NCI-H510A treated with DMSO at 0.1 percent for 48 hours (cell line): ENCODE measurements at regions not wholly inside any gene's neighbourhood (a gene's known extent, or its start where the extent isn't known, plus 50 kb on each side); places are given as distances from the start of the nearest gene placed in this dataset.
"Not testable (repeated sequence)": the region's sequence is repeated elsewhere in the genome, so short reads cannot be mapped to it uniquely, and the experiment has no call there.

ENCODE experiments used
- DNase-seq: peaks from one replicate; lab custom pipeline; 2025; lab: John Stamatoyannopoulos, UW

GRCh38 chrX:81857192-81857591 lies 655.3 kb downstream of the SH3BGRL start:
- DNase-seq = no peak

GRCh38 chrX:81866873-81867272 lies 665.0 kb downstream of the SH3BGRL start:
- DNase-seq = no peak

GRCh38 chrX:81868979-81869378 lies 667.1 kb downstream of the SH3BGRL start:
- no peak for DNase-seq

DNA sequence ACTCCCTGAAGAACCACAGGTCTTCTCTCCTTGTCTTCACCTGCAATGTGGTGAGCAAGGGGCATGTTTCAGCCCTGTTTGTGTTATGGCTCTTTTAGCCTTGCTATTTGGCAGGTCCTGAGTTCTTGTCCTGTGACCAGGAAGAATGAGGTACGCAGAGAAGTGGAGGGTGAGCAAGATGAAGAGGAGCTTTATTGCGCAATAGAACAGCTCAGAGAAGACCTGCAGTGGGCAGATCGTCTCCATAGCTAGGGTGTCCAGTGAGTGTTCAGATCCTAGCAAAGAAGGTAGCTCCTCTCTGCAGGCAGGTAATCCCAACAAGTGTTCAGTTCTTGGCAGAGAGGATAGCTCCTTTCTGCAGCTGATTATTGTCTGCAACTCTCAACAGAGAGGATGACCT lies 672.9 kb downstream of the SH3BGRL start:
- no peak for DNase-seq

DNA sequence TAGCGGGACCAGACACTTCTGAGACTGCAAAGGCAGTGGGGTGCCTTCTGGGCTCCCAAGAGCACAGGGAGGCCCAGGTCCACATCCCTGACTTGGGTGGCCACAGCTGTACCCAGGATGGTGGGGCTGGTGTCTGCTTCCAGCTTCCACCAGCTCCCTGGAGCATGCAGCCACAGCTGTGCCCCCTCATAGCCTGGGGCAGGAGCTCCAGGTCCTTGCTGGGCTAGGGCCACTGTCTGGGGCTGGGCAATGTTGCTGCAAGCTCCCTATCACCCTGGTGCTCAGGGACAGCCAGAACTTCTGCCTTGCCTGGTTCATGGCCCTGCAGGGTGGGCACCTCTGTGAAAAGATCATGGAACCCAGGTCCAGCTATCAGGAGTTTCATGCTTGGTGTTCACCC lies 673.9 kb downstream of the SH3BGRL start:
- DNase-seq = no peak

GRCh38 chrX:81876437-81876836 lies 674.5 kb downstream of the SH3BGRL start:
- DNase-seq = no peak

- DNase-seq = no peak
Measured at GRCh38 chrX:81890521-81890920, 688.6 kb downstream of the SH3BGRL start.

- DNase-seq = no peak
Measured at GRCh38 chrX:81900522-81900921, 698.6 kb downstream of the SH3BGRL start.

- DNase-seq = no peak
Measured at GRCh38 chrX:81925812-81926211, 723.9 kb downstream of the SH3BGRL start.

DNA sequence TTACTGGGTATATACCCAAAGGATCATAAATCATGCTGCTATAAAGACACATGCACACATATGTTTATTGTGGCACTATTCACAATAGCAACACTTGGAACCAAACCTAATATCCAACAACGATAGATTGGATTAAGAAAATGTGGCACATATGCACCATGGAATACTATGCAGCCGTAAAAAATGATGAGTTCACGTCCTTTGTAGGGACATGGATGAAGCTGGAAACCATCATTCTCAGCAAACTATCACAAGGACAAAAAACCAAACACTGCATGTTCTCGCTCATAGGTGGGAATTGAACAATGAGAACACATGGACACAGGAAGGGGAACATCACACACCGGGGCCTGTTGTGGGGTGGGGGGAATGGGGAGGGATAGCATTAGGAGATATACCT lies 744.0 kb downstream of the SH3BGRL start:
- DNase-seq = not testable (repeated sequence)

DNA sequence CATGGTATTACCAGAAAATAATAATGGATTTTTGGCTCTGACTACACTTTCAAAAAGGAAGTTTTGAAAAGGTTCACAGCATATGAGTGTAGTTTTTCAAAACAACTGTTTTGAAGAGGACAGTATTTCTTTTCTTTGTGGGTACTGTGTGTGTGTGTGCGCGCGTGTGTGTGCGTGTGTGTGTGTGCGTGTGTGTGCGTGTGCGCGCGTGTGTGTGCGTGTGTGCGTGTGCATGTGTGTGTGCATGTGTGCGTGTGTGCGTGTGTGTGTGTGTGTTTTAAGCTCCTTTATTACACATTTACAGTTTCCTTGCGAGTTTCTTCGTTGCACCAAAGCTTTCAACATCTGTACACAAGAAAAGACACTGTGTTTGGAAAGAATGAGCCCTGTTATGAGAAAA lies 755.4 kb downstream of the SH3BGRL start:
- no peak for DNase-seq

- DNase-seq = peak; percentile 1
Measured at GRCh38 chrX:81957900-81958545, 756.1 kb downstream of the SH3BGRL start.

DNA sequence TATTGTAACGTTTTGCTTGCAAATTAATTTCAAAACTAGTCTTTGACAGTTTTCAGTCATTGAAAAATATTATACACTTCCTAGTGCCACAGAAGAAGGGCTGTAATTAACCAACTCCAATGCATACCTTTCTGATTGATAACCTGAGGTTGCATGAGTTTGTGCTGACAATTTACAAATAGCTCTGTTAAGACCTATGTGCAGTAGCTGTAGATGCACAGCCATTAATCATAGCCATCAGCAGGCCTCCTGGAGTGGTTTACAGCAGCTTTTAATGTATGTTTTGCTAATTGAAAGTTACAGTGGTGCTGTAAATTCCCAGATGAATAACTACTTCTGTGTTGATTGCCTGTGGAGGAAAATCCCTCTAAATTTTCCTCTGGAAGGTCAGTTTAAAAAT lies 758.1 kb downstream of the SH3BGRL start:
- DNase-seq = no peak

GRCh38 chrX:81974413-81974812 lies 772.5 kb downstream of the SH3BGRL start:
- DNase-seq = not testable (repeated sequence)

DNA sequence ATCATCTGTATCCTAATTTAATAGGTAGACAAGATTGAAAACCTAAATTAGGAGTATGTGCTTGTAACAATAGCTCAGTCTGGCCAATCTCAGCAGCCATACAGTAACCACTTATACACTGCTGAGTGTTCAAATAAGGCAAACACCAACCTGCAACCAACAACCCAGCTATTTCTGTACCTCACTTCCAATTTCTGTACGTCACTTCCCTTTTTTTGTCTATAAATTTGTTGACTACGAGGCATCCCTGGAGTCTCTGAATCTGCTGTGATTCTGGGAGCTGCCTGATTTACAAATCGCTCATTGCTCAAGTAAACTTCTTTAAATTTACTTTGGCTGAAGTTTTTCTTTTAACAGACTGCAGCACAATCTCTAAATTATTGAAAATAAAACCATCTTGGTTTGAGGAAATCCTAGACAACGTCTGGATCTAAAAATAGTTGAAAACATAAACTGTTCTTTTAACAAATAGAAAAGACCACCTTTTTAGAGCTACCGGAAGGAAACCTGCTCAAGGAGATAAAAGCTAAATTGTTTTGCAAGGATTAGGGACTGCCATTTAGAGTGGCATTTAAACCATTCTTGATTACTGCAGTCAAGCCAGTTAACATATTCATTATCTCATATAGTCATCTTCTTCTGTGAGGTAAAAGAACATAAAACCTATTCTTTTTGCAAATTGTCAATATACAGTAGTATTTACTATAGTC lies 778.1 kb downstream of the SH3BGRL start:
- no peak for DNase-seq

GRCh38 chrX:81987217-81987616 lies 785.3 kb downstream of the SH3BGRL start:
- DNase-seq = not testable (repeated sequence)

- DNase-seq = no peak
Measured at GRCh38 chrX:81996166-81996565, 794.3 kb downstream of the SH3BGRL start.

DNA sequence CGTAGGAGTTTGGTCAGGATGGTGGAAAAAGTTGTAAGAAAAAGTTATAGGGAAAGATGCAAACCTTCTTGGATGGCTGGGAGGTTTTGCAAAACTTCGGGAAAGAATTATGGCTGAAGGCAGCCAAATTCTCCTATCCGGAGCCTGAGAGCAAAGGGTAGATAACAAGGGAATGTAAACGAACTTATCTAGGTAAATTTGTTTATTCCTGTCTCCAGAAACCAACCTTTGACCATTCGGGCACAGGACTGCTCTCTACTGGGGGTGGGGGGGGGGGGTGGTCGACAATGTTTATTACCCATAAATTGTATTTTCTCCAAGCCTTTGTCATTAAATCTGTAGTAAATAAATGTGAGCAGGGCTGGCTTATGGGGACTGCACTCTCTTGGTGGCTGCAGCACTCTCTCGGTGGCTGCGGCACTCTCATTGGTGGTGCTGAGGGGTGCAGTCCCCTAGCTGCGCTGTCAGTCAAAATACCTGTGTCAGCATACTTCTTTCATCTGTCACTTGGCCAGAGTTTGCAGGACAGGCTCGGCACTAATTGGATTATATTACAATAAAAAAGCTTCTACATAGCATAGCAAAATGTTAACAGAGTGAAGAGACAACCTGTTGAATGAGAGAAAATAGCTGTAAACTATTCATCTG lies 827.8 kb downstream of the SH3BGRL start:
- no peak for DNase-seq

- no peak for DNase-seq
Measured at GRCh38 chrX:82031250-82031649, 829.3 kb downstream of the SH3BGRL start.

DNA sequence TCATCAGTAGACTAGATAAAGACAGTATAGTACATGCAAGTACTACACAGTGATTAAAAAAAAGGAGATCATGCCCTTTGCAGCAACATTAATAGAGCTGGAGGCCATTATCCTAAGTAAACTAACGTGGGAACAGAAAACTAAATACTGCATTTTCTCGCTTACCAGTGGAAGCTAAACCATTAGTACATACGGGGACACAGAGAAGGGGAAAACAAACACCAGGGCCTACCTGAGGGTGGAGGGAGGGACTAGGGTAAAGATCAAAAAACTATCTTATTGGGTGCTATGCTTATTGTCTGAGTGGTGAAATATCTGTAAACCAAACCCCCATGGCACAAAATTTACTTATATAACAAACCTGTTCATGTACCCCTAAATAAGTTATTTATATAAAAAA lies 836.9 kb downstream of the SH3BGRL start:
- DNase-seq = no peak

GRCh38 chrX:82041034-82041433 lies 839.1 kb downstream of the SH3BGRL start:
- no peak for DNase-seq

DNA sequence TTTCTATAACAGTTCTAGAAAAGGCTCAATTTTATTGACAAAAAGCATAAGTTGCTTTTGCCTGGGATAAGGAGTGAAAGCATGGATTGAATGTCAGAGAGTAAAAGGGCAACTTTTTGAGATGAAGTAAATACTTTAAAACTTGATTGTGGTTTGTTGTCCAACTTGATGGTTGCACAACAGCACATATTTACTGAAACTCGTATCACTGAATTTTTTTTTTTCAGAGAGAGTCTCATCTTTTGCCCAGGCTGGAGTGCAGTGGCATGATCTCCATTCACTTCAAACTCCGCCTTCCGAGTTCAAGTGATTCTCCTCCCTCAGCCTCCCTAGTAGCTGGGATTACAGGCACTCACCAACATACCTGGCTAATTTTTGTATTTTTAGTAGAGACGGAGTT lies 856.8 kb downstream of the SH3BGRL start:
- no peak for DNase-seq

DNA sequence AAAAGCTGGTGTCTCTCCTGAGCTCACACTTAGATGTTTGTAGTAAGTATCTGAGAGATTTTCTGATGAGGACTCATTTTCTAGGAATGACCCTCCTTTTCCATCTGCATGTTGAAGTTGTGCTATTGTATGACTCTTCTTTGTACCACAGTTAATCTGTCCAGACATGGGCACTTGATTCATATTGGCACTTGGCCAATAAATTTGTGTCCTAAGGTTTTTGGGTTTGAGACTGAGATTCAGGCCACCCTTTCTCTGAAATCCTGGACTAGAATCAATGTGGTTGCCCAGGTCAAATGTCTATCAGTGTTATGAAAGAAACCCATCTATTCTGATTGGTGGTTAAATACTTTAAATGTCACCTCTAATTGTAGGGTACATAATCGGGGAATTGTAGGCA lies 869.0 kb downstream of the SH3BGRL start:
- no peak for DNase-seq
